K562 (cell line): ENCODE measurements at regions not wholly inside any gene's neighbourhood (a gene's known extent, or its start where the extent isn't known, plus 50 kb on each side); places are given as distances from the start of the nearest gene placed in this dataset. TPM values are rescaled to one million over a fixed set of nuclear protein-coding genes. Genes with fewer than 3 reads are reported as not detected.

Source experiments
- ATAC-seq: fragments of 200-7000 bp; cut with Tn5 transposase; 3 replicates; pipeline ENCODE4 v1.9.1; 2020; ENCODE audit warnings: moderate library complexity
- BruUV-seq: library from RNA; stranded (reverse); fragments of 400-500 nt; replicated peaks from 2 replicates; lab custom pipeline; 2021; lab: Mats Ljungman, UMichigan
- CTCF ChIA-PET: fragments of 300-600 bp; formaldehyde crosslinking; extraction: SDS; loops from one replicate; lab custom pipeline; 2021; ENCODE audit warnings: low intra/inter-chr PET ratio; lab: Yijun Ruan, JAX
- POLR2A ChIA-PET: fragments of 300-600, 350-650 bp; sonication (Branson Sonifier 250); formaldehyde crosslinking; extraction: SDS; loops from one replicate; lab custom pipeline; 2021; ENCODE audit warnings: antibody characterized with exemption, inconsistent platforms; lab: Yijun Ruan, JAX
- DNase-seq, 4 experiments: peaks; one replicate each; pipeline versions ENCODE4 v3.0.0 to v3.0.0-alpha.2; 2011 to 2018; ENCODE audit warnings: low spot score in 3 of 4, mixed read lengths in 3 of 4; ENCODE audit errors: extremely low read depth in 1 of 4
- FAIRE-seq: peaks from 2 replicates; lab custom pipeline; 2011; peaks lifted over from hg19 to GRCh38; lab: Jason Lieb, UNC
- H2AFZ ChIP-seq: 2 replicates; pipeline ENCODE4 v1.6.0; 2011; ENCODE audit warnings: low read depth, low read length, control low read depth, inconsistent platforms
- H3K27ac ChIP-seq: fragments of 200-600 bp; 3 replicates; pipeline ENCODE4 v1.8.0; 2011; ENCODE audit warnings: low read depth, mild to moderate bottlenecking, control low read depth, inconsistent platforms, low read length, moderate library complexity, mixed read lengths; ENCODE audit errors: extremely low read depth
- H3K27me3 ChIP-seq, 2 experiments: fragments of 300-600 bp in 1 of 2; 2 replicates in 1 of 2; 3 replicates in 1 of 2; pipeline versions ENCODE4 v1.6.0 to v1.8.0; 2011; ENCODE audit warnings: inconsistent platforms in 2 of 2, low read length in 2 of 2, mild to moderate bottlenecking in 1 of 2, mixed read lengths in 1 of 2, moderate library complexity in 1 of 2; ENCODE audit not compliant: control insufficient read depth in 2 of 2, insufficient read depth in 2 of 2
- H3K36me3 ChIP-seq: fragments of 300-600 bp; 3 replicates; pipeline ENCODE4 v1.8.0; 2011; ENCODE audit warnings: mild to moderate bottlenecking, low read length, inconsistent platforms; ENCODE audit not compliant: control insufficient read depth, insufficient read depth
- H3K4me1 ChIP-seq, 2 experiments: fragments of 200-600 bp in 1 of 2; replicated peaks in 1 of 2; 2 replicates in 1 of 2; 3 replicates in 1 of 2; pipeline versions ENCODE4 v1.5.1 to v1.8.0; 2011; ENCODE audit warnings: inconsistent platforms in 2 of 2, low read length in 2 of 2, mild to moderate bottlenecking in 1 of 2, mixed read lengths in 1 of 2, moderate library complexity in 1 of 2; ENCODE audit not compliant: control insufficient read depth in 2 of 2, insufficient read depth in 2 of 2
- H3K4me2 ChIP-seq: 2 replicates; pipeline ENCODE4 v1.6.1; 2011; ENCODE audit warnings: low read length, control low read depth, inconsistent platforms, mixed read lengths; ENCODE audit not compliant: insufficient read depth
- H3K4me3 ChIP-seq: fragments of 200-600 bp; sonication (generic), shearing (Covaris generic); 2 replicates; pipeline ENCODE4 v1.5.1; 2016; ENCODE audit warnings: control low read depth, inconsistent platforms
- H3K79me2 ChIP-seq: fragments of 200-600 bp; 3 replicates; pipeline ENCODE4 v1.8.0; 2011; ENCODE audit warnings: low read length, inconsistent platforms; ENCODE audit not compliant: control insufficient read depth, insufficient read depth
- H3K9ac ChIP-seq, 2 experiments: 2 replicates each; pipeline versions ENCODE4 v1.6.0 to v1.6.1; 2011; ENCODE audit warnings: low read depth in 2 of 2, low read length in 2 of 2, control low read depth in 1 of 2, inconsistent platforms in 1 of 2, mild to moderate bottlenecking in 1 of 2, mixed read lengths in 1 of 2; ENCODE audit not compliant: insufficient read depth in 1 of 2
- H3K9me1 ChIP-seq: one replicate; pipeline ENCODE4 v1.6.0; 2011; ENCODE audit warnings: inconsistent platforms, mild to moderate bottlenecking, low read length, moderate library complexity; ENCODE audit not compliant: control insufficient read depth, insufficient read depth
- H3K9me3 ChIP-seq: replicated peaks from 2 replicates; pipeline ENCODE4 v1.5.1; 2011; ENCODE audit warnings: low read depth, low read length, inconsistent platforms; ENCODE audit not compliant: control insufficient read depth, insufficient read depth
- H4K20me1 ChIP-seq: replicated peaks from 2 replicates; pipeline ENCODE4 v1.6.1; 2011; ENCODE audit warnings: low read length, inconsistent platforms, mixed read lengths; ENCODE audit not compliant: control insufficient read depth, insufficient read depth
- CHD4 ChIP-seq: fragments of 200-600 bp; sonication (generic); IDR thresholded peaks from 3 replicates; pipeline ENCODE4 v1.6.1; 2012; ENCODE audit warnings: low read depth, mild to moderate bottlenecking, mixed read lengths, low read length, inconsistent platforms; ENCODE audit not compliant: insufficient read depth, insufficient replicate concordance, poor library complexity, severe bottlenecking
- HOXB6 ChIP-seq: fragments of 250-450 bp; sonication (Bioruptor Pico); IDR thresholded peaks from 2 replicates; pipeline ENCODE4 v1.5.1; 2022; ENCODE audit warnings: mild to moderate bottlenecking, borderline replicate concordance
- JUNB ChIP-seq: fragments of 450-650 bp; formaldehyde crosslinking; conservative IDR thresholded peaks from 2 replicates; pipeline ENCODE4 v1.4.0; 2020; ENCODE audit warnings: mild to moderate bottlenecking
- NRF1 ChIP-seq, 2 experiments: fragments of 450-650 bp; IDR thresholded peaks in 1 of 2; conservative IDR thresholded peaks in 1 of 2; 2 replicates each; pipeline ENCODE4 v1.6.1; 2014; ENCODE audit warnings: mild to moderate bottlenecking in 2 of 2
- ZFP36 ChIP-seq: fragments of 150-350 bp; IDR thresholded peaks from 2 replicates; pipeline ENCODE4 v1.6.1; 2018; ENCODE audit warnings: low read length, low read depth; ENCODE audit not compliant: partially characterized antibody
- in situ Hi-C: fragments of 300-500 bp; cut with MboI; formaldehyde crosslinking; loops from 4 replicates; pipeline ENCODE4 v1.15.0; 2018; ENCODE audit warnings: inconsistent platforms, mixed read lengths
- intact Hi-C: fragments of 100-400 bp; cut with micrococcal nuclease; formaldehyde crosslinking; loops from 2 replicates; pipeline ENCODE4 v1.14.2; 2022
- microRNA counts: library from miRNA; unstranded; fragments of <30 nt; microRNA quantifications from one replicate; lab custom pipeline; 2016
- small RNA-seq: library from RNA; depleted of rRNA; stranded (forward); fragments of <200 nt; gene quantifications from one replicate; pipeline ENCODE3, GENCODE V24; 2014

DNA sequence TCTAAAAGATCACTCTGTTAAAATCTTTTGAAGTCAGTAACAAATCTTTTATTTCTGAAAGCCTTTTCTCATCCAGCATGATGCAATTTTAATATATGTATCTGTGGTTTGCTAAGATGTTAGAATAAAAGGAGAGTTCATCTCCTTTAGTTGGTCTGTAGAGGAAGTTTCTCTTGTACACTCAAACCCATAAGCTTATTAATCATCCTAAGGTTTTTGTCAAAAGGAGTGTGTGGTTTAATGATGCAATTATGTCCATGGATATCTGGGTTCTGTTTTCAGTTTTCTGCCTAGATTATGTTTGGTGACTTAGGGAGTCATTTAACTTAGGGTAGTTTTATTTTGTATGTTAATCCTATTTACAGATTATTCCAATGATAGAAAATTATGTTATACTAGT, 52.1 kb upstream of the NDST4 start:
- Histone ChIP-seq H3K36me3 (no peaks in the 10 kb centered on the region), H2AFZ (no peak overlapping the region), H3K9me3 (no peaks in the 10 kb centered on the region; the same call in 1 of the 2 replicates), H3K27me3 (no peaks in the 10 kb centered on the region), H4K20me1 (no peaks in the 10 kb centered on the region), H3K79me2 (no peaks in the 10 kb centered on the region), H3K27ac (no peak overlapping the region), H3K4me2 (no peak overlapping the region), H3K4me1 (no peaks in the 10 kb centered on the region), H3K4me3 (no peak overlapping the region), H3K9me1 (no peaks in the 10 kb centered on the region), H3K9ac (no peak overlapping the region)
- FAIRE-seq (no peak), ATAC-seq (no peak), DNase-seq (no peak)
- no peak for TF ChIP-seq CHD4
- TF ChIP-seq NRF1 (conservative IDR thresholded peaks at IDR 0.05 in 1 of 2, IDR thresholded peaks at IDR 0.05 in 1 of 2), result no peak
- TF ChIP-seq JUNB (CRISPR knock-in tag), result no peak
- TF ChIP-seq ZFP36, result no peak
- no peak for TF ChIP-seq HOXB6 (CRISPR knock-in tag)
- in situ Hi-C loops (no loop called here), intact Hi-C loops (no loop called here)
- ChIA-PET POLR2A (no interaction called here), CTCF (no interaction called here)
- BruUV-seq, result no TSS peak

MicroRNAs in the stretch of these regions (microRNA counts, 767-probe panel; counts per million panel counts)
- microRNA hsa-miR-1973 (lab: Ali Mortazavi, UCI), result 3,058 counts per million, percentile 69 among the panel's probes with 10 or more counts

Small RNA genes lying in the stretch of these regions (small RNA-seq; reads per million reads assigned to genes)
- gene RNU6-119P, result not detected
